Loucy (cell line): ENCODE measurements at regions not wholly inside any gene's neighbourhood (a gene's known extent, or its start where the extent isn't known, plus 50 kb on each side); places are given as distances from the start of the nearest gene placed in this dataset.

Experiments used
- H2AFZ ChIP-seq: fragments of 200-600 bp; sonication (generic); 2 replicates; pipeline ENCODE4 v1.6.0; 2016; ENCODE audit warnings: antibody characterized with exemption, mild to moderate bottlenecking, low read length, moderate library complexity
- H3F3A ChIP-seq: fragments of 200-600 bp; 2 replicates; pipeline ENCODE4 v1.6.0; 2016; ENCODE audit warnings: antibody characterized with exemption, low read depth, mild to moderate bottlenecking
- H3K27me3 ChIP-seq: fragments of 200-600 bp; sonication (generic); 2 replicates; pipeline ENCODE4 v1.6.1; 2014; ENCODE audit warnings: low read length, mild to moderate bottlenecking; ENCODE audit not compliant: insufficient read depth, poor library complexity, severe bottlenecking
- H3K36me3 ChIP-seq: fragments of 200-600 bp; sonication (generic); 2 replicates; pipeline ENCODE4 v1.6.1; 2016; ENCODE audit warnings: low read length; ENCODE audit not compliant: insufficient read depth
- H3K4me1 ChIP-seq: fragments of 200-600 bp; sonication (generic); 2 replicates; pipeline ENCODE4 v1.5.1; 2014; ENCODE audit warnings: low read length, mild to moderate bottlenecking; ENCODE audit not compliant: insufficient read depth, poor library complexity, severe bottlenecking
- H3K4me2 ChIP-seq: fragments of 200-600 bp; sonication (generic); 2 replicates; pipeline ENCODE4 v1.6.0; 2014; ENCODE audit warnings: antibody characterized with exemption, low read length, low read depth, mild to moderate bottlenecking; ENCODE audit not compliant: poor library complexity, severe bottlenecking
- H3K4me3 ChIP-seq: fragments of 200-600 bp; sonication (generic); 2 replicates; pipeline ENCODE4 v1.5.1; 2014; ENCODE audit warnings: low read length, mild to moderate bottlenecking, mixed read lengths; ENCODE audit not compliant: poor library complexity, severe bottlenecking
- H3K79me2 ChIP-seq: fragments of 200-600 bp; sonication (generic); 2 replicates; pipeline ENCODE4 v1.6.1; 2014; ENCODE audit warnings: low read length; ENCODE audit not compliant: insufficient read depth
- H3K9ac ChIP-seq: fragments of 200-600 bp; sonication (generic); 2 replicates; pipeline ENCODE4 v1.6.0; 2014; ENCODE audit warnings: mild to moderate bottlenecking, low read depth, low read length, moderate library complexity; ENCODE audit not compliant: poor library complexity, severe bottlenecking
- H3K9me2 ChIP-seq: fragments of 200-600 bp; sonication (generic); replicated peaks from 2 replicates; pipeline ENCODE4 v1.6.1; 2016; ENCODE audit warnings: low read depth, low read length, mixed read lengths
- H3K9me3 ChIP-seq: fragments of 200-600 bp; sonication (generic); 2 replicates; pipeline ENCODE4 v1.6.1; 2014; ENCODE audit warnings: mild to moderate bottlenecking, antibody characterized with exemption, low read length, low read depth; ENCODE audit not compliant: insufficient read depth
- H4K20me1 ChIP-seq: fragments of 200-600 bp; sonication (generic); 2 replicates; pipeline ENCODE4 v1.6.0; 2014; ENCODE audit warnings: antibody characterized with exemption, low read length, mild to moderate bottlenecking; ENCODE audit not compliant: insufficient read depth, poor library complexity, severe bottlenecking
- EZH2phosphoT487 ChIP-seq: fragments of 200-600 bp; IDR thresholded peaks from 2 replicates; pipeline ENCODE4 v1.6.1; 2018; ENCODE audit warnings: antibody characterized with exemption, mild to moderate bottlenecking, moderate library complexity, borderline replicate concordance
- TF ChIP-seq, protein P1 (sequence below): fragments of 200-600 bp; sonication (generic); conservative IDR thresholded peaks from 2 replicates; pipeline ENCODE4 v1.5.1; 2014; ENCODE audit warnings: mild to moderate bottlenecking, antibody characterized with exemption, low read length

DNA sequence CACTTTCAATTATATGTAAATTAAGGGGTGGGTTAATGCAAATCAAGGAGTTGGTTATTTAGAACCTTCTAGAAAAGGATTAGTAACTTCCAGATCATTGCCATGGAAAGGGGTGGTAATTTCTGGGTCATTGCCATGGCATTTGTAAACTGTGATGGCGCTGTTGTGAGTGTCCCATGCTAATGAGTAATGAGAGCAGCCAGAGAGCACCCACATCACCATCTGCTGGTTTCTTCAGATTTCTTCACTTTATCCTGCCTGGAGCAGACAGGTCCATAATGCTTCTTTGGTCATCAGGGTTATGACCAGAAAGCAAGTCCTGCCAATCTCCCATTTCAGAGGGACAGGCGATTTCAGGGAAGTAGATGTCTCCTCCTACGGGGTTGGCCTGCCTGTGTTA lies 311.3 kb upstream of the CNR1 start:
- Histone ChIP-seq H3K4me3 (no peak overlapping the region), H3K4me1 (no peaks in the 10 kb centered on the region), H3K4me2 (no peak overlapping the region), H3K9me3 (no peaks in the 10 kb centered on the region), H3F3A (no peaks in the 10 kb centered on the region), H2AFZ (no peak overlapping the region), H3K9ac (no peak overlapping the region), H3K36me3 (no peaks in the 10 kb centered on the region), H3K27me3 (no peaks in the 10 kb centered on the region), H3K9me2 (no peaks in the 10 kb centered on the region; the same call in 1 of the 2 replicates), H3K79me2 (no peaks in the 10 kb centered on the region), H4K20me1 (no peaks in the 10 kb centered on the region)
- TF ChIP-seq EZH2phosphoT487: no peak
- TF ChIP-seq, protein P1, sequence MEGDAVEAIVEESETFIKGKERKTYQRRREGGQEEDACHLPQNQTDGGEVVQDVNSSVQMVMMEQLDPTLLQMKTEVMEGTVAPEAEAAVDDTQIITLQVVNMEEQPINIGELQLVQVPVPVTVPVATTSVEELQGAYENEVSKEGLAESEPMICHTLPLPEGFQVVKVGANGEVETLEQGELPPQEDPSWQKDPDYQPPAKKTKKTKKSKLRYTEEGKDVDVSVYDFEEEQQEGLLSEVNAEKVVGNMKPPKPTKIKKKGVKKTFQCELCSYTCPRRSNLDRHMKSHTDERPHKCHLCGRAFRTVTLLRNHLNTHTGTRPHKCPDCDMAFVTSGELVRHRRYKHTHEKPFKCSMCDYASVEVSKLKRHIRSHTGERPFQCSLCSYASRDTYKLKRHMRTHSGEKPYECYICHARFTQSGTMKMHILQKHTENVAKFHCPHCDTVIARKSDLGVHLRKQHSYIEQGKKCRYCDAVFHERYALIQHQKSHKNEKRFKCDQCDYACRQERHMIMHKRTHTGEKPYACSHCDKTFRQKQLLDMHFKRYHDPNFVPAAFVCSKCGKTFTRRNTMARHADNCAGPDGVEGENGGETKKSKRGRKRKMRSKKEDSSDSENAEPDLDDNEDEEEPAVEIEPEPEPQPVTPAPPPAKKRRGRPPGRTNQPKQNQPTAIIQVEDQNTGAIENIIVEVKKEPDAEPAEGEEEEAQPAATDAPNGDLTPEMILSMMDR: no peak

DNA sequence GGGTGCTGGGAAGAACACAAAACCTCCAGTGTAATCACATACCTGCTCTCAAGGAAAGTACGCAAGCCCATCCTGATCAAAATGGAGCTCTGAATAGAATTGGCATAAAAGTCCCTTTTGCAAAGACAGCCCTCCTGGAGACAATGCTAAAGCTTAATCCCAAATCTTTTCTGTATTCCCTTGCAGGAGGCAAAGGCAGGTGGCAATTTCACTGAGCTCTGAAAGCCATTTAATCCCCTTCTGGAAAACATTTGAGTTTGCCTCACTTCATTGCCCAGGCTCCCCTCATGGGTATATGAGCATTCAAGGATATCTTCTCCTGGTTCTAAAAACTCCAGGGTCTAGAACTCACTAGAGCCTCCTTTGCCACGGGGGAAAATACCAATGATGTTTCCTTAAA lies 310.2 kb upstream of the CNR1 start:
- TF ChIP-seq, protein P1: no peak
- TF ChIP-seq EZH2phosphoT487: no peak
- no peak overlapping the region for H3K9ac ChIP-seq
- no peaks in the 10 kb centered on the region for H4K20me1 ChIP-seq
- H3K4me3 ChIP-seq: no peak overlapping the region
- H3K9me2 ChIP-seq: no peaks in the 10 kb centered on the region; the same call in 1 of the 2 replicates
- H2AFZ ChIP-seq: no peak overlapping the region
- H3K4me2 ChIP-seq: no peak overlapping the region
- H3K4me1 ChIP-seq: no peaks in the 10 kb centered on the region
- H3K36me3 ChIP-seq: no peaks in the 10 kb centered on the region
- no peaks in the 10 kb centered on the region for H3K27me3 ChIP-seq
- H3F3A ChIP-seq: no peaks in the 10 kb centered on the region
- no peaks in the 10 kb centered on the region for H3K79me2 ChIP-seq
- H3K9me3 ChIP-seq: no peaks in the 10 kb centered on the region

GRCh38 chr6:88474720-88475119 lies 308.6 kb upstream of the CNR1 start:
- Histone ChIP-seq H3K36me3 (no peaks in the 10 kb centered on the region), H3K9me2 (no peaks in the 10 kb centered on the region; the same call in 1 of the 2 replicates), H3K9me3 (no peaks in the 10 kb centered on the region), H4K20me1 (no peaks in the 10 kb centered on the region), H3K4me2 (no peak overlapping the region), H3K9ac (no peak overlapping the region), H3K27me3 (no peaks in the 10 kb centered on the region), H3K4me1 (no peaks in the 10 kb centered on the region), H3K4me3 (no peak overlapping the region), H3F3A (no peaks in the 10 kb centered on the region), H2AFZ (no peak overlapping the region), H3K79me2 (no peaks in the 10 kb centered on the region)
- TF ChIP-seq, protein P1: no peak
- no peak for TF ChIP-seq EZH2phosphoT487
